Renal pelvis (tissue), 1 donor: ENCODE measurements at regions not wholly inside any gene's neighbourhood (a gene's known extent, or its start where the extent isn't known, plus 50 kb on each side); places are given as distances from the start of the nearest gene placed in this dataset.

ENCODE experiments used
- DNase-seq: peaks from one replicate; pipeline ENCODE4 v3.0.0-alpha.2; 2013

DNA sequence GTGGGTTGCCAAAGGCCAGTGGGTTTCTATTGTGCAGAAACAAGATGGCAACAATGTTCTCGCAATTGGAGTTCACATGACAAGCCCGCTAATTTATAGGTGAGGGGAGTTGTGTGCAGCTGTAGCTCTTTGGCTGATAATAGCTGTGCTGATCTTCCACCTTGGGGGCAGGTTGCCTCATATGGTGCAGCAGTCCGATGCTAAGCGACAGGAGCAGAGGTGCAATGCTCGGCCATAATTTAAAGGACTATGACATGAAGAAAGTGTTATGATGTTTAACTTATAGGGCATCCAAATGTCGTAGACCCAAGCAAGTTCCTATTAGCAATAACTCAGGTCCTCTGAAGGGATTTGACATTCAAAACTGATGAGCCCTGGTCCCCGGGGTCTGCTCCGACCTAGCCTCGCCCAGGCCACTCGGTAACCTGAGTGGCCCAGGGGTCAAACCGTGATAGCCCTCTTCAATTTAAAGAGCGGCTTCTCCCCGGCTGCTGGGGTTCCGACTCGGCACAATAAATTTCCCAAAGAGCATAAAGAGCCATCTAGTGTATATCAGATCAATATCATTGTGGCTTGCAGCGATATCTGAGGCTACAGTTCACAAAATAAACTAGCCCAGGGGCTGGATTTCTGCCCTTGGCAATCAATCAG is 724.0 kb downstream of the IRX1 start:
- DNase-seq = no peak

DNA sequence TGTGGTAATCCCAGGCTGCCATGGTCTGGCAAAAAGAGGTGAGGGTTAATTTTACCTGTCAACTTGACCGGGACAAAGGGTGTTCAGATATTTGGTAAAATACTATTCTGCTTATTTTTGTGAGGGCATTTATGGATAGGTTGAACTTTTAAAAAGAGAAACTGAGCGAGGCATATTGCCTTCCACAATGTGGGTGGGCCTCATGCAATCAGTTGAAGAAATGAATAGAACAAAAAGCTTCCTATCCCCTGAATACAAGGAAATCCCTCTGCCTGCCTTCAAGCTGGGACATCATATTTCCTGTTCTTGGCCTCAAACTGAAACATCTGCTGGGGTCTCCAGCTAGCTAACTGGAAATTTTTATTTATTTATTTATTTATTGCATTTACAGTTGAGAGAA is 734.7 kb downstream of the IRX1 start:
- no peak for DNase-seq

- DNase-seq = no peak
Observed at GRCh38 chr5:4335078-4335477, 739.4 kb downstream of the IRX1 start.

GRCh38 chr5:4337519-4337918 is 741.9 kb downstream of the IRX1 start:
- no peak for DNase-seq

DNA sequence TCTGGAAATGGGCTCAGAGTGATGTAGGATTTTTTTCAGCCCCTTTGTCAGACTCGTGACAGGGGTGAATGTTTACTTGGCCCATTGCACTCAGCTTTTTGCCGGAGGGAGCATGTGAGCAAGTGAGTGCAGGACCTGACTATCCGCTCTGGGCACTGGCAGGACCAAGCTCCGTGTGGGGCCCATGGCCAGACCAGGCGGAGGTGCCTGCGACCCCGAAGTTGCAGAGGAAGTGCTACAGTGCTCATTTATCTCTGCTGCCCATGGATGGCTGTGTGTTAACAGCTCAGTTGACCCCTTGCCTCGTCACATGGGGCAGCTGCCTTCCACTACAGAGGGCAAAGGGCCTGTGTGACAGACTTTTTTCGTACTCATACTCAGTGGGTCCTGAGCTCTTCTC is 744.3 kb downstream of the IRX1 start:
- DNase-seq = no peak

- no peak for DNase-seq
Observed at GRCh38 chr5:4345850-4346249, 750.2 kb downstream of the IRX1 start.

DNA sequence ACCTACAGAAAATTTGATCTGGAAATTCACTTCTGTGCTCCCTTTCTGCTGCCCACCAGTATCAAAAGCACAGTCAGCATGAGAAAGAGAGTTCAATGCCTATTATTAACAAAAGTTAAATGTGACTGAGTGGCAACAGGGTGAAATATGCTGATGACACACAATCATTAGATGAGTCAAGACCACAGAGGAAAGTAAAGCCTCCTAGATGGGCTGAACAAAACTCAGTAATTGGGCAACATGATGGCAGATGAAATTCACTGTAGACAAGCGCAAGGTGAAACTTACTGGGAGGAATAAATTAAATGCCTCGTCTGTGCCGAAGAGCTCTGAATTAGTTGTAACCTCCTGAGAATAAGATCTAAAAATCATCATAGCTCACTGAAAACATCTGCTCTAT is 752.8 kb downstream of the IRX1 start:
- no peak for DNase-seq

- DNase-seq = no peak
Observed at GRCh38 chr5:4348919-4349318, 753.3 kb downstream of the IRX1 start.

- no peak for DNase-seq
Observed at GRCh38 chr5:4356201-4356600, 760.6 kb downstream of the IRX1 start.

- no peak for DNase-seq
Observed at GRCh38 chr5:4359847-4360246, 764.2 kb downstream of the IRX1 start.

- DNase-seq = no peak
Observed at GRCh38 chr5:4361753-4362152, 766.1 kb downstream of the IRX1 start.

DNA sequence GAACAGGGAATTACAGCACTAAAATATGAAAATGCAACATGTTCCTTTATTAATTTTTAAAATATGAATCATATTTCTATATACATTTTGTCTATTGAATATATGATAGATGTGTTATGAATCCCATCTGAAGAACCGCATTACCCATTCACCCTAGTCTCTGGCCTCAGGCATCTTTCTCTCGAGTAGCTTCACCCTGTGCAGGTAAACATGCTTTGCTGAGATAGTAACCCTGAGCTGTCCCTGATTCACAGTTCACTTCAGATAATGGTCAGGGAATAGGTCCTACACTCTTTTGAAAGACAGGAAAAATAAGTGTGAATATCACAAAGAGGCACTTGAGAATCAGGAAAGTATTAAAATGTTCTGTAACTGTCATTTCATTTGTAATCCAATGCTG is 766.8 kb downstream of the IRX1 start:
- no peak for DNase-seq

GRCh38 chr5:4363045-4363444 is 767.4 kb downstream of the IRX1 start:
- no peak for DNase-seq

DNA sequence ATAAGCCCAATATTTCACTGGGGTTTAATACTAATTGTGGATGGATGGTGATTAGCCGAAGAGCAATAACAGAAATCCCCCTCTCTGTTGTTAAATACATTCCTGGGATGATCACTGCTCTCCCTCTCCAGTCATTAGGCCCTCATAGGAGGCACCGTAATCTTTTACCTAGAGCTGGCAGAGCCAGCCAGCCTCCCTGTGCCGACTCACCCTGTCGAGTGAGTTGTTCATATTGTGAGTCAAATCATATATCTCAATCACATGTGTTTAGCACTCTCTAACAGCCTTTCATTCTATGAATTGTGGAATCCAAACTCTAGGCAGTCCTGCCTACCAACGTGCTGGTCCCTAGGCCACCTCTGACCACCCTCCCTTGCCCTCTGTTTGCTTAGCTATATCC is 771.0 kb downstream of the IRX1 start:
- no peak for DNase-seq

GRCh38 chr5:4370218-4370617 is 769.9 kb upstream of the ADAMTS16 start:
- DNase-seq = no peak

DNA sequence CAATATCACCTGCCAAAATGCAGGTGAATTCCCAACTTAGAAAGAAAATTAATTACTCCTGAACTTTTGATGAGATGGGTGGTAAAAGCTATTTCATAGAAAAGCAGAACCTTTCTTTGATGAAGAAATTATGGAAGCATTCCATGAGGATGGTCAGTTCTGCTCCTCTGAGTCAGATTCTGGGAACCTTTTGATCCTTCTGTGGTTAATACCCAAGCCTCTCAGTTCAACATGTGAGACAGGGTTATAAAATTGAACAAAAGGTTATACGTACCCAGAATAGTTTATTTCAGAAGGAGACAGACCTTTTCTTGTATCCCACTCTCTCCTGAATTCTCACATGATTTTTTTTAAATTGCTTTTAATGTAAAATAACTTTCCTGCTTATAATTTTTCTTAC is 767.6 kb upstream of the ADAMTS16 start:
- DNase-seq = no peak

DNA sequence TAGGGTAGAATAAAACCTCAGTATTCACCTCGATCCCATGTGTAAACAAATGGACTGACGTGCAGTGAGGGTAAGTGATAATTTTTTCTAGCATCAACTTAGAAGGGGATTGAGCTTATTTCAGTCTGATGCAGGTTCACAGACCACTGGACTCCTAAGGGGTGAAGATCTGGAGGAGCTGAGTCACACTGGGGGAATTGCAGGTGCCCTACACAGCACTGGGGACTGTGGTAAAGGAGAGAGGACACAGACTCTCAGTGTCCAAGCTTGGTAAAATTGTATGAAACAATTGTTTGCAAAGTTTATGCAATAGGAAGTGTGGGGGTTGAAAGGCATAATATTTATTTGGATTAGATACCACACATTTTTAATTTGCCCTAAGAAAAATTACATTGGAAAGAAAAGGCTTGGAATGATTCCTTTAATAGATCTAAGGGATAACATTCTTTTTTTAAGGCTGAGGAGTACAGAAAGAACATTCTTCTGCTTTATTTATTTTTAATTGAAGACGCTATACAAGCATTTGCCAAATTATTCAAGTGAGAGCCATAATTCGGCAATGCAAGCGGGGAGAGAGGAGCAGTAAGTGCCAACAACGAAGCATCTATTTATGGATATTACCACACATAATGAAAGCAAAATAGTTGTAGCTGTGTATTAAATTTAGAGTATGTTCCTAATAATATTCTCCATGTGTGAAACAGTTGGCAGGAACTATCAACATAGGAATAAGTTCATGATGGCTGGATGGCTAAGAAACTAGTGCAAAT is 766.9 kb upstream of the ADAMTS16 start:
- DNase-seq = no peak

GRCh38 chr5:4374866-4375265 is 765.3 kb upstream of the ADAMTS16 start:
- no peak for DNase-seq

DNA sequence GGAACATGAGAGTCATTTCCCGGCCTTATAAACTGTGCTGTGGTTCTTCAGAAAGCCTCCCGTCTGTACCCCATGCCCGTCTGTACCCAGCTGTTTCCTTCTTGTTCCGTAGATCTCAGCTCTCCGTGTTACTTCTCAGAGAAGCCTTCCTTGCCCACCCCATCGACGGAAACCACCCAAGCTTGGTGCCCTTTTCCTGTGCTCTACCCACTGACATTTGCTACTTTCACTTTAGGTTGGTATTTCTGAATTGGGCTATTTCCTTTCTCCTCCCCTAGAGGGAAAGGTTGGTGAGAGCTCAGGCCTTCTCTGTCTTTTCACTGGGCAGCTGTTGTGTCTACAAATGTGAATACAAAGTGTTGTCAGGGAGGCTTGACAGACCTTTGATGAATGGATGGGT is 764.5 kb upstream of the ADAMTS16 start:
- DNase-seq = no peak

GRCh38 chr5:4383102-4383501 is 757.0 kb upstream of the ADAMTS16 start:
- DNase-seq = peak; percentile 42

DNA sequence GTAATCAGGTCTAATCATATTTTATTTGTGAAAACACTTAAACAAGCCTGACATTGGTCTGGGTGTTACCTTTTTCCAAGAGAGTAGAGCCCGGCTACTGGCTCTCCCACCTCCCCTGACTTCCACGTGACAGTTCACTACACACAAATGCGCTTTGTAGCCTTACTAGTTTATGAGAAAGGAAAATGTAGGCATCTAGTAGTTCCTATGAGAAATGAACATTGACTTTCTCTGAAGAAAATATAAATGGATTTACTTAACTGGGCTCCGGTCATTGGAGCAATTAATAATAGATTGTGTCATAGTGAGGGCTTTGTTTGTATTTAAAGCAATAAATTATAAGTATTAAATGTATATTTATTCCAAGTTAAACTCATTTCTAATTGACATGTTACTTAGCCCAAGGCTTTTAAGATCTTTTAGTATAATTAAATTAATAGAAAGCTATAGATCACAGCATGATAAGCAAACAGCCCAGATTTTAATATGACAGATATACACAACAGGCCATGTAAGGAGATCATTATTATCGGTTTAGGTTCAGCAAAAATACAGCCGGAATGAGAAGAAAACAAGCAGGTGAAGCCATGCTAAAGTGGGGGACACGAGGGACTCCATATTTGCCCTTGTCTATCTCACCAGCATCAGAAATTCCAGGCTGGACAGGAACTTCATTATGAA is 756.5 kb upstream of the ADAMTS16 start:
- DNase-seq = no peak

DNA sequence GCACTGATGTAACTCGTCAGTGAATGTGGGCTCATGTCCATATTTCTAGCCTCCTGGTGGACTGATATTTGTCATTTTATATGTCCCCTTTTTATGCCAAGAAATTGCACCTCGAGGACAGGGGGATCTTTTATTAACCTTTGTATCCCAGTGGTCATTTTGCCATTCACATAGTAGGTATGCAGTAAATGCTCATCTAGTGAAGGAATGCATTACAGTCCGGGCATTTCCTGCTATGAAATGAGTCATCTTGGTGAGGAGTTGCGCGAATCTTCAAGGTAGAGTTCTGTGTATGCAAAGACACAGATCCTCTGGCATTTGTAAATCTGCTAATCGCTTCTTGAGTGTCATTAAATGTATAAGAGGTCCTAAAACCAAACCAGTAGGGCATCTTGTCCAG is 755.5 kb upstream of the ADAMTS16 start:
- DNase-seq = no peak

DNA sequence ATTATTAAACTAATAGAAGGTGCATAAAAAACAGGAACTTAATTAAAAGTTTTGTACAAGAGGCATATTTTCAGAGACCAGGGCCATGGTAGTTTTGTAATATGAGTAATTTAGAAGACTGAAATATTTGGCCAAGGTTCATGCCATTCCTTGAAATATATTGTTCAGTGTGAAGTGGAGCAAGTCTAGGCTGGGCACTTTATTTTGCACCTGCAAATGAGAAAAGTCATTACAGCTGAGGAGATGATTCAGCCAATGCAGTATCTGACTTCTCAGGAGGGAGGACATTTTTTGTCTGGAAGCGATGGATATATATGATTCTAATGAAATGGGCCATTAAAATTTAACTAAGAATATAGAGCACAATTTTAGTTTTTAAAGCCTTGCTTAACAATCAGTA is 754.0 kb upstream of the ADAMTS16 start:
- no peak for DNase-seq
